Upper lobe of left lung (tissue), 6 donors: ENCODE measurements at regions not wholly inside any gene's neighbourhood (a gene's known extent, or its start where the extent isn't known, plus 50 kb on each side); places are given as distances from the start of the nearest gene placed in this dataset.

Experiments
- ATAC-seq, 2 donors: fragments of 200-7000 bp; cut with Tn5 transposase; one replicate each; pipeline ENCODE4 v1.9.1; 2022; ENCODE audit warnings: mild to moderate bottlenecking in 2 of 2, moderate library complexity in 2 of 2; ENCODE audit not compliant: low FRiP score in 2 of 2
- DNase-seq, 2 donors: peaks; one replicate each; pipeline ENCODE4 v3.0.0-alpha.2; 2019 to 2020
- H3K27ac ChIP-seq, 4 donors: fragments of 200-600 bp; sonication (generic); one replicate each; pipeline ENCODE4 v1.5.1; 2016 to 2019
- H3K27me3 ChIP-seq, 4 donors: fragments of 200-600 bp; sonication (generic); one replicate each; pipeline ENCODE4 v1.5.1; 2017 to 2019
- H3K36me3 ChIP-seq, 4 donors: fragments of 200-600 bp; sonication (generic); one replicate each; pipeline ENCODE4 v1.5.1; 2016 to 2019
- H3K4me1 ChIP-seq, 4 donors: fragments of 200-600 bp; sonication (generic); one replicate each; pipeline ENCODE4 v1.5.1; 2018 to 2019
- H3K4me3 ChIP-seq, 4 donors: fragments of 200-600 bp; sonication (generic); one replicate each; pipeline ENCODE4 v1.5.1; 2017 to 2019; ENCODE audit warnings: mild to moderate bottlenecking in 2 of 4, moderate library complexity in 1 of 4
- H3K9me3 ChIP-seq, 4 donors: fragments of 200-600 bp; sonication (generic); one replicate each; pipeline ENCODE4 v1.5.1; 2018 to 2019
- CTCF ChIP-seq, 6 experiments: fragments of 450-650 bp in 4 of 6; fragments of 200-600 bp in 2 of 6; sonication (generic) in 2 of 6; IDR thresholded peaks; one replicate each; pipeline ENCODE4 v1.5.1; 2016 to 2019; ENCODE audit warnings: antibody characterized with exemption in 6 of 6
- EP300 ChIP-seq, 4 donors: sonication (generic); formaldehyde crosslinking; IDR thresholded peaks; one replicate each; pipeline ENCODE4 v1.5.1; 2017; ENCODE audit warnings: antibody characterized with exemption in 4 of 4, control low read depth in 2 of 4
- POLR2A ChIP-seq, 4 donors: fragments of 450-650 bp; IDR thresholded peaks; one replicate each; pipeline ENCODE4 v1.5.1; 2016 to 2017; ENCODE audit warnings: antibody characterized with exemption in 4 of 4, mild to moderate bottlenecking in 2 of 4
- POLR2AphosphoS5 ChIP-seq, 2 donors: sonication (generic); formaldehyde crosslinking; IDR thresholded peaks; one replicate each; pipeline ENCODE4 v1.5.1; 2017; ENCODE audit warnings: antibody characterized with exemption in 2 of 2
- WGBS, 2 donors: methylation state at CpG; one replicate each; pipeline ENCODE4 v1.1.5; 2017 to 2018; 5-methylcytosine and 5-hydroxymethylcytosine counted together
- donor health status: DM: no; HTN: no; CAD: no; lungs with moderate emphysema.
- donor health status: DM: no; HTN: yes; CAD: no; lungs with severe emphysema.

- ATAC-seq (peak in 1 of 2 donors; percentile 72), DNase-seq (peak in 1 of 2 donors; percentile 37)
- Histone ChIP-seq H3K9me3 (no peaks in the 10 kb centered on the region), H3K27ac (no peak overlapping the region), H3K27me3 (no peaks in the 10 kb centered on the region), H3K4me3 (no peak overlapping the region), H3K36me3 (no peaks in the 10 kb centered on the region), H3K4me1 (peaks cover 0 to 2% (median 0%) of the 10 kb centered on the region in 4 donors)
- TF ChIP-seq EP300 (IDR thresholded peaks at IDR 0.05) (no peak), POLR2A (IDR thresholded peaks at IDR 0.05) (no peak), CTCF (IDR thresholded peaks at IDR 0.05) (no peak), POLR2AphosphoS5 (IDR thresholded peaks at IDR 0.05) (no peak)
- WGBS, 2 donors, result 37 to 61% methylated on average over 3 of the region's 3 CpGs
Measured at GRCh38 chr5:168159425-168159824, 132.0 kb upstream of the WWC1 start.

- H3K27ac ChIP-seq, result no peak overlapping the region
- peaks cover 0 to 4% (median 0%) of the 10 kb centered on the region in 4 donors for H3K4me1 ChIP-seq
- H3K9me3 ChIP-seq, result no peaks in the 10 kb centered on the region
- DNase-seq (peak in 1 of 2 donors; percentile 32), ATAC-seq (no peak)
- WGBS, 2 donors, result 75 to 76% methylated on average over 12 to 16 of the region's 16 CpGs
- no peaks in the 10 kb centered on the region for H3K27me3 ChIP-seq
- no peak overlapping the region for H3K4me3 ChIP-seq
- TF ChIP-seq CTCF (IDR thresholded peaks at IDR 0.05), result no peak
- TF ChIP-seq EP300 (IDR thresholded peaks at IDR 0.05), result no peak
- TF ChIP-seq POLR2AphosphoS5 (IDR thresholded peaks at IDR 0.05), result no peak
- TF ChIP-seq POLR2A (IDR thresholded peaks at IDR 0.05), result no peak
- no peaks in the 10 kb centered on the region for H3K36me3 ChIP-seq
Measured at GRCh38 chr5:168162464-168162863, 129.0 kb upstream of the WWC1 start.

GRCh38 chr5:168163966-168164365 is 127.5 kb upstream of the WWC1 start:
- DNase-seq, result peak in 1 of 2 donors; percentile 31
- WGBS, 2 donors, result 80 to 86% methylated on average over 3 of the region's 3 CpGs
- TF ChIP-seq CTCF (IDR thresholded peaks at IDR 0.05) (no peak), POLR2AphosphoS5 (IDR thresholded peaks at IDR 0.05) (no peak), POLR2A (IDR thresholded peaks at IDR 0.05) (no peak), EP300 (IDR thresholded peaks at IDR 0.05) (no peak)

GRCh38 chr5:168165221-168165914 is 126.1 kb upstream of the WWC1 start:
- DNase-seq (no peak), ATAC-seq (no peak)
- no peaks in the 10 kb centered on the region for H3K36me3 ChIP-seq
- H3K27me3 ChIP-seq, result no peaks in the 10 kb centered on the region
- no peak overlapping the region for H3K4me3 ChIP-seq
- H3K4me1 ChIP-seq, result peaks cover 0 to 4% (median 0%) of the 10 kb centered on the region in 4 donors
- no peaks in the 10 kb centered on the region for H3K9me3 ChIP-seq
- WGBS, 2 donors, result 26 to 36% methylated on average over 9 of the region's 9 CpGs
- TF ChIP-seq POLR2A (IDR thresholded peaks at IDR 0.05) (no peak), CTCF (IDR thresholded peaks at IDR 0.05) (no peak), EP300 (IDR thresholded peaks at IDR 0.05) (no peak)
- peak overlapping the region in 1 of 4 donors; percentile 22 for H3K27ac ChIP-seq

More at GRCh38 chr5:168163966-168164365, 127.5 kb upstream of the WWC1 start:
- Histone ChIP-seq H3K4me1 (peaks cover 0 to 4% (median 0%) of the 10 kb centered on the region in 4 donors), H3K9me3 (no peaks in the 10 kb centered on the region), H3K36me3 (no peaks in the 10 kb centered on the region), H3K4me3 (no peak overlapping the region), H3K27me3 (no peaks in the 10 kb centered on the region), H3K27ac (no peak overlapping the region)
- ATAC-seq, result no peak

GRCh38 chr5:168165977-168166376 is 125.5 kb upstream of the WWC1 start:
- Histone ChIP-seq H3K4me1 (peaks cover 0 to 4% (median 0%) of the 10 kb centered on the region in 4 donors), H3K36me3 (no peaks in the 10 kb centered on the region), H3K4me3 (no peak overlapping the region), H3K27ac (peak overlapping the region in 1 of 4 donors; percentile 22), H3K9me3 (no peaks in the 10 kb centered on the region), H3K27me3 (no peaks in the 10 kb centered on the region)
- TF ChIP-seq CTCF (IDR thresholded peaks at IDR 0.05) (no peak), POLR2AphosphoS5 (IDR thresholded peaks at IDR 0.05) (no peak), EP300 (IDR thresholded peaks at IDR 0.05) (no peak), POLR2A (IDR thresholded peaks at IDR 0.05) (no peak)
- DNase-seq (no peak), ATAC-seq (no peak)
- 29 to 42% methylated on average over 5 of the region's 5 CpGs for WGBS, 2 donors
